SK-MEL-5 (cell line): ENCODE measurements at regions not wholly inside any gene's neighbourhood (a gene's known extent, or its start where the extent isn't known, plus 50 kb on each side); places are given as distances from the start of the nearest gene placed in this dataset.
A peak's percentile ranks its signal among the peaks of the same experiment; 100 is the strongest.

Experiments
- DNase-seq: peaks from one replicate; pipeline ENCODE4 v3.0.0-alpha.2; 2016; ENCODE audit warnings: low read depth, low spot score
- in situ Hi-C: cut with HindIII; loops from 2 replicates; pipeline ENCODE4 v1.10.0; 2016; ENCODE audit warnings: low sequenced_read_pairs, high pct_unique_total_duplicates, low pct_unique_long_range_greater_than_20kb
- small RNA-seq, 2 experiments: library from RNA; depleted of rRNA; stranded (forward); fragments of <200 nt; gene quantifications; one replicate each; pipeline ENCODE3, GENCODE V24; 2014

DNA sequence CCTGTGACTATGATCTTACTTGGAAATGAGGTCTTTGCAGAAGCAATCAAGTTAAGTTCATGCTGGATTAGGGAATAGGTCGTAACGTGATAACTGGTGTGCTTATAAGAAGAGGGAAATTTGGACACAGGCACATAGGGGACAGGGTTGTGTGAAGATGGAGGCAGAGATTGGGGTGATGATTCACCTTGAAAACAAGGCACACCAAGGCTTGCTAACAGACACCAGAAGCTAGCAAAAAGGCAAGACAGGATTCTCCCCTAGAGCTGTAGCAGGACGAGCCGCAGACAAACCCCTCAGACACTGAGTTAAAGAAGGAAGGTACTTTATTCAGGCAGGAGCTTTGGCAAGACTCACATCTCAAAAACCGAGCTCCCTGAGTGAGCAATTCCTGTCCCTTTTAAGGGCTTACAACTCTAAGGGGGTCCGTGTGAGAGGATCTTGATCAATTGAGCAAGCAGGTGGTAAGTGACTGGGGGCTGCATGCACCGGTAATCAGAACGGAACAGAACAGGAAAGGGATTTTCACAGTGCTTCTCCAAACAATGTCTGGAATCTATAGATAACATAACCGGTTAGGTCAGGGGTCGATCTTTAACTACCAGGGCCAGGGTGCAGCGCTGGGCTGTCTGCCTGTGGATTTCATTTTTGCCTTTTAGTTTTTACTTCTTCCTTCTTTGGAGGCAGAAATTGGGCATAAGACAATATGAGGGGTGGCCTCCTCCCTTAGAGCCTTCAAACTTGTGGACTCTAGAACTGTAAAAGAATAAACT, 57.5 kb upstream of the S1PR3 start:
- in situ Hi-C loops, result no loop called here
- DNase-seq, result no peak

DNA sequence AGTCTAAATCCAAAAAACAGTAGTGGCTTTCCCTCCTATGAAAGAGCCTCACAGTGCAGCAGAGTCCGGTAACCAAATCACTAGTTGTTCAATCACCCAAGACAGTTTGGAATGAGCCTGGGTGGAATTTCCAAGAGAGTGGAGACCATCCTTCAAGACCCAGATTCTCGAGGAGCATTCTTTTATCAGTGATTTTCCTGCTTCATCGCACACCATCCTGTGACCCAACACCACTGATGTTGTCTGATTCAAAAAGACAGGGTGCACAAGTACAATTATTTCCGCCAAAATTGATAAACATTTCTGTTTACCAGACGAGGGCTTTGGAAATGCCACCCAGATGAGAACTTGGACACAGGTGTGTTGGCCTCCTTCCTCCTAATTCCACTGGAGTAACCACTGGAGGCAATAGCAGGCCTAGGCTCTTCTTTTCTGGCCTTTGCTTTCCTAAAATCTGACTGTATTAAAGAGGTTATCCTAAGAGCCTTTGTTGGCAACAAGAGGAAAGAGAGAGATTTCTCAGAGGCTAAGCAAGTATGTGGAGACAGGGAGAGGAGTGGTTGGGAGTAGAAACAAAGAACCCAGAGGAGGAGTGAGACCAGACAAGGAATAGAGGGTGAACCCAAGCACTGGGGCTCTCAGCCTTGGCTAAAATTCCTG, 56.3 kb upstream of the S1PR3 start:
- in situ Hi-C loops, result no loop called here
- no peak for DNase-seq

GRCh38 chr9:88936132-88936531, 55.1 kb upstream of the S1PR3 start:
- DNase-seq, result no peak
- in situ Hi-C loops, result no loop called here

- in situ Hi-C loops, result no loop called here
- peak; percentile 17 for DNase-seq
Observed at GRCh38 chr9:88936668-88937067, 54.6 kb upstream of the S1PR3 start.

GRCh38 chr9:88937248-88937647, 54.0 kb upstream of the S1PR3 start:
- no peak for DNase-seq
- in situ Hi-C loops, result no loop called here

DNA sequence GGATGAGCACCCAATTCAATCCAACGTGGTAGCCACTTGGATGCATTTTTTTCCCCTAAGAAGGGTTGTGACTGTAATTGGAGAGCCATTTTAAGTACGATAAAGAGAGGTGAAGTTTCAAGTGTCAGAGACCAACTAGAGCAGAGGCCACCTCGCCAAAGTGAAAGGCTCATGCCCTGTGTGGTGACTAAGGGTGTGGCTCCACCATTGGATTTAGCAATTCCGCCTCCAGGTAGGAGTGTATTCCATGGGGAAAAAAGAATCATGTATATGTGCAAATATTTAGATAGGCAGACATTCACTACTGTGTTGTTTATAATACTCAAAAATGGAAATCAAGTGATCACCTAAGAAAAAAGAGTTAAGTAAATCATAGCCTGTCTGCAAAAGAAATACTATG, 53.1 kb upstream of the S1PR3 start:
- in situ Hi-C loops, result no loop called here
- DNase-seq, result no peak

Small RNAs in the stretch of these regions (small RNA-seq; reads per million reads assigned to genes)
- 0 reads per million in 2 experiments for gene MIR4289
